SK-N-MC (cell line): ENCODE measurements at regions not wholly inside any gene's neighbourhood (a gene's known extent, or its start where the extent isn't known, plus 50 kb on each side); places are given as distances from the start of the nearest gene placed in this dataset.

Experiments
- DNase-seq: peaks from one replicate; pipeline ENCODE4 v3.0.0-alpha.2; 2011; ENCODE audit warnings: low read depth, low spot score
- H3K27ac ChIP-seq: fragments of 200-600 bp; sonication (generic); 2 replicates; pipeline ENCODE4 v1.5.1; 2016; ENCODE audit warnings: mixed run types
- H3K36me3 ChIP-seq: fragments of 200-600 bp; sonication (generic); 2 replicates; pipeline ENCODE4 v1.6.1; 2017; ENCODE audit warnings: antibody characterized with exemption, low read length, mixed read lengths; ENCODE audit not compliant: insufficient read depth
- H3K4me3 ChIP-seq: fragments of 200-600 bp; sonication (generic); 2 replicates; pipeline ENCODE4 v1.5.1; 2016
- H3K9ac ChIP-seq: fragments of 200-600 bp; sonication (generic); 2 replicates; pipeline ENCODE4 v1.8.0; 2017; ENCODE audit warnings: mixed run types, mixed read lengths; ENCODE audit not compliant: insufficient read length
- H3K9me3 ChIP-seq: fragments of 200-600 bp; sonication (generic); 2 replicates; pipeline ENCODE4 v1.6.1; 2017; ENCODE audit warnings: low read depth, mild to moderate bottlenecking, antibody characterized with exemption, low read length, moderate library complexity, mixed read lengths
- EZH2 ChIP-seq: fragments of 200-600 bp; sonication (generic); IDR thresholded peaks from one replicate; pipeline ENCODE4 v1.6.1; 2017; ENCODE audit warnings: antibody characterized with exemption
- FOXP2 ChIP-seq: optimal IDR thresholded peaks from 2 replicates; pipeline ENCODE3; 2011; ENCODE audit warnings: mild to moderate bottlenecking, moderate library complexity; ENCODE audit not compliant: insufficient read depth; ENCODE audit errors: extremely low read length, control extremely low read depth
- POLR2AphosphoS5 ChIP-seq: IDR thresholded peaks from 2 replicates; pipeline ENCODE4 v1.6.1; 2012; ENCODE audit warnings: mild to moderate bottlenecking, low read depth, low read length, borderline replicate concordance

DNA sequence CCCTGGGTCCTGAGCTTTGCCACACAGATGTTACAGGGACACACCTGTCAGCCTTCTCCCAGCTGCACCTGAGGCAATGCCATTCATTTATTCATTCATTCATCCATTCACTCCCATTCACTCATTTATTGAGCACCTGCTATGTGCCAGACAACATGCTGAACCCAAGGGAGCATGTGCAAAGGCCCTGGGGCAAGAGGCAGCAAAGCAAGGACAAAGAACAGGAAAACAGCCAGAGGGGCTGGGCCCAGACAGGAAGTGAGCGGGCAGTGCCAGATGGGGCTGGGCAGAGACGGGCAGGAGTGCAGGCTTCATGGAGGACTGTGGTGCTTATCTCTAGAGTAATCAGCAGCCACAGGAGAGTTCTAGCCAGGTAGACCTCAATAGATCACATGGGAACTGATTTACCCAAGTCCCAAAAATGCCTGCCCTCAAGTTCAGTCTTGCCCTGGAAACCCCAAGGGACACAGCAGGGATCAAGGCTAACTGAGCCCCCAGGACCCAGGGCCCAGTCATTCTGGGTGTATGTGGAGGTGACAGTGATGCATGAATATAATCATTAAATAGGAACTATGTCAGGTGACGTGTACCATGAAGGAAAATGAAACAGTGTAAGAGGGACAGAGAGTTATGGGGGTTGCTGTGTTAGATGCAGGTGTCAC, 530.3 kb downstream of the MATN1 start:
- H3K9me3 ChIP-seq, result no peaks in the 10 kb centered on the region
- H3K4me3 ChIP-seq, result no peak overlapping the region
- TF ChIP-seq POLR2AphosphoS5, result no peak
- TF ChIP-seq FOXP2, result no peak
- TF ChIP-seq EZH2, result no peak
- DNase-seq, result no peak
- H3K27ac ChIP-seq, result no peak overlapping the region
- no peaks in the 10 kb centered on the region for H3K36me3 ChIP-seq
- no peak overlapping the region for H3K9ac ChIP-seq

DNA sequence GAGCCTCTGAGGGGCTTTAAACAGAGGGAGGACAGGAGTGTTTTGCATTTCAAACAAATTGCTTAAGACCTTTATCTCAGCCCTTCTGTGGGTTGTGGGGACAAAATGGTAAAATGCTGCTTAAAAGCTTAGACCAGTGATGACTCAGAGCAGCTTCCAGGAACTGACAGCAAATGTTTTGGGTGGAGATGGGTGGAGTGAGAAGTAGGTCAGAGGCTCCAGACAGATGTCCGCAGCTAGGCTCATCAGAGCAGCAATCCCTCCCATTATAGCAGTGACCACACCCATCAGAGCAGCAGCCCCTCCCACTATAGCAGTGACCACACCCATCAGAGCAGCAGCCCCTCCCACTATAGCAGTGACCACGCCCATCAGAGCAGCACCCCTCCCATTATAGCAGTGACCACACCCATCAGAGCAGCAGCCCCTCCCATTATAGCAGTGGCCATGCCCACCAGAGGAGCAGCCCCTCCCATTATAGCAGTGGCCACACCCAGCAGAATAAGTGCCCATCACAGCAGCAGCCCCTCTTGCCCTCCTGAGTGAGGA, 532.2 kb downstream of the MATN1 start:
- Histone ChIP-seq H3K9ac (no peak overlapping the region), H3K36me3 (no peaks in the 10 kb centered on the region), H3K9me3 (no peaks in the 10 kb centered on the region), H3K4me3 (no peak overlapping the region), H3K27ac (no peak overlapping the region)
- TF ChIP-seq FOXP2 (no peak), EZH2 (no peak), POLR2AphosphoS5 (no peak)
- no peak for DNase-seq

DNA sequence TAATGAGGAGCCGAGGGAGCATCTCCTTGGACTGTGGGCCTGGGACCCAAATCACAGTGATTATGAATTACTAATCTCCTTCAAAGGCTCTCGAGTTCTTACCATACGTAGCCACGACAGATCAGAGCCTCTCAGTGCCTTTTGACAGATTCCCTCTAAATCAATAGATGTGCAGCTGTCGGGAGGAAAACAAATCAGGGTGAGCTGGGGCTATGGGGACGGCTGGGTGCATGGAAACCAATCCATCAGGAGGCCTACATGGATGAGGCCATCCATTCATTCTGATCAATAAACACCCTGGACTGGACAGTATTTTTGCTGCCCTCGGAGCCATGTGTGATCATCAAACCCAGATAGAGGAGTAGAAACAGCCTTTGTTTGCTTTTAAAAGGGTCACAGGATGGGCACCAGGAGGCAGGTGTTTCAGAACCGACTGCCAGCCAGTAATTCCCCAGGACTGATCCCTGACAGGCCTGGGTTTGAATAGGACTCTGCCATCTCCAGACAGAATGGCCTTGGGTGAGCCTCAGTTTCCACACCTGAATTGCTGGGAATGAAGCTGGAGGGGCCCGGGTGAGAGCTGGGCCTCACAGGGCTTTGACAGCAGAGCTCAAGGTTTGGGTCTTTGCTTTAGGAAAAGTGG, 532.8 kb downstream of the MATN1 start:
- no peaks in the 10 kb centered on the region for H3K9me3 ChIP-seq
- no peak for TF ChIP-seq FOXP2
- TF ChIP-seq EZH2, result no peak
- TF ChIP-seq POLR2AphosphoS5, result no peak
- no peaks in the 10 kb centered on the region for H3K36me3 ChIP-seq
- DNase-seq, result no peak
- no peak overlapping the region for H3K27ac ChIP-seq
- H3K4me3 ChIP-seq, result no peak overlapping the region
- no peak overlapping the region for H3K9ac ChIP-seq

DNA sequence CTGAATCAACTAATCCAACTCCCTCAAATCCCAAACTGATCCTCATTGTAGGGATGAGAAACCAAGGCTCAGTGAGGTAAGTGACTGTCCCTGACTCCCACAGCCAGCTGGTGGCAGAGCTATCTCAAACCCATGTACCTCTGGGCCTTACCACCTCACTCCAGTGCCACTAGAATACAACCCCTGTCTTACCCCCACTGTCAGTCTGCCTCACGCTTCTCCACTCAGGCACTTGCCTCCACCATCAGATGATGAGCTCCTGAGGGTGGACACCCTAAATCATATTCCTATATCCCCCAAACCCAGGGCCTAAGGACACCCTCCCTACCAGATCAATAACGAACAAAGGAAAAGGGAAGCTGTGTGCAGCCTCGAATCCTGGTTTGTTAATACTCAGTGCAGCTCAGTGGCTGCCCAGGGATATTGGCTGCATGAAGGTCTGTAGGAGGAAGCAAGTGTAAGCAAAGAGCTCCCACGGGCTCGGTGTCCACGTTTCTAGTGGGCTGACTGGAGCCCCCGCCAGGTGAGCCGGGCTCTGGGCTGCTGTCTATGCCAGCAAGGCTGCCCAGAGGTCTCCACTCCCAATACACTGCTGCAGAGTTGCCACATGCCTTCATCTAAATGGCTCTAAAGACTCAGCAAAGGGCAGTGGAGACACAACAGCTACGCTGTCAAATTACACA, 533.4 kb downstream of the MATN1 start:
- DNase-seq, result no peak
- Histone ChIP-seq H3K27ac (no peak overlapping the region), H3K9ac (no peak overlapping the region), H3K4me3 (no peak overlapping the region), H3K36me3 (no peaks in the 10 kb centered on the region), H3K9me3 (no peaks in the 10 kb centered on the region)
- TF ChIP-seq FOXP2 (no peak), EZH2 (no peak), POLR2AphosphoS5 (no peak)

DNA sequence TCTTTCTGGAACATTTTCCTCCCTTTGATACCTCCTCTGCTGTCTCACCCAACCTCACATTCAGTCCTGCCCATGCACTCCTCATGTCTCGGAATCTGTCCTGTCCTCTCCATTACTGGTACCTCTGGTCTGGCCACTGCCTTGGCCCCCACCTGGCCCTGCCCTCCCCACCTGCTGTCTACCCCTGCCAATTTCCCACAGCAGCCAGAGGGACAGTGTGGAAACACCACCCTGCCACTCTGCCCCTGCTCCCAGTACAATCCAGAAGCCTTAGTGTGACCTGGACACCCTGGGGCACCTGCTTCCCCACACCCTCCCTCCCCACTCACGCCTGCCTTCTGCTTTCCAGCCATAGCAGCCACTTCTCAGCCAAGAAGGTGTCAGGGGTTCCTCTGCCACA, 534.4 kb downstream of the MATN1 start:
- no peak overlapping the region for H3K27ac ChIP-seq
- no peaks in the 10 kb centered on the region for H3K9me3 ChIP-seq
- no peak overlapping the region for H3K9ac ChIP-seq
- no peak overlapping the region for H3K4me3 ChIP-seq
- DNase-seq, result no peak
- TF ChIP-seq POLR2AphosphoS5 (no peak), FOXP2 (no peak), EZH2 (no peak)
- H3K36me3 ChIP-seq, result no peaks in the 10 kb centered on the region

DNA sequence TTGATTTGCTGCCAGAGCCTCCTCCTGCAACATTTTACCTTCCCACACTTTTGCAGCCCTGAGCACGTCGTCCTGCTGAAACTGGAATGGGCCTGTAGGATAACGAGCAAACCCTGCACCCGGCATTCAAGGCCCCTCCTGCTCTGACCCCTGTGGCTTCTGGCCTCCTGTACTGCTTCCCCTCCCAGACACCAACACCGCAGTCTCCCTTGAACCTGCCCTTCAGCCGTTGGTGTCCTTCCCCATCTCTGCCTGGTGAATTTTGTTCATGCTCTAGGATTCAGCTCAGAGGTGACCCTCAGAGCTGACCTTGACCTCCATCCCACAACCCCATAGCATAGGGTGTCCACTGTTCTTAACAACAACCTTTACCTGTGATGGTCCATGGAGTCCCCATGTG, 535.1 kb downstream of the MATN1 start:
- Histone ChIP-seq H3K36me3 (no peaks in the 10 kb centered on the region), H3K9ac (no peak overlapping the region), H3K4me3 (no peak overlapping the region), H3K9me3 (no peaks in the 10 kb centered on the region), H3K27ac (no peak overlapping the region)
- DNase-seq, result no peak
- TF ChIP-seq EZH2 (no peak), FOXP2 (no peak), POLR2AphosphoS5 (no peak)

DNA sequence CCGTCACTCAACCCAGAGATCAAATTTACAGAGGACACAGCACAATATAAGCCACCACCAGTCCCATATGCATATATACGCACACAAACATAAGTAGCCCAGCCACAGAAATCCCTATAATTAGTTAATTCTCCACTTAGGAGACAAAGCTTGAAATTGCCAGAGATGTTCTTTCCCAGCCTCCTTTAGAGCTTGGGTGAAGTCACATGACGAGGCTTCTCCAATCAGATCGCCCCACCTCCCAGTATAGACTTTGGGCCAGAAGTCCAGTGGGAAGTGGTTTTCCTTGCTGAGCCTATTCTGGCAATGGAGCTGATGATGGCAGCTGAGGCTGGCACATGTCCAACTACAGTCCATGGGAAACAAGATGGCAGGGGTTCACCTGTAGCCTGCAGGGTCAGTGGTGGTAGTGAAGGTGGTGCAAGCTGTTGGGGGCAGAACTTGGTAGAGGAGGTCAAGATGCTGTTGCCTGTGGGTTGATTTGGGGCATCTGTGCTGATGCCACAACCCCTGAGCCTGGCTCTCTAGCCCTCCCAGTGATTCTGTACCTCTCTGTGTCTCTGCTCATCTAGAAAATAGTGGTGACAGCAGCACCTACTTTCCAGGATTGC, 535.9 kb downstream of the MATN1 start:
- Histone ChIP-seq H3K9me3 (no peaks in the 10 kb centered on the region), H3K36me3 (no peaks in the 10 kb centered on the region), H3K9ac (no peak overlapping the region), H3K4me3 (no peak overlapping the region), H3K27ac (no peak overlapping the region)
- TF ChIP-seq FOXP2 (no peak), POLR2AphosphoS5 (no peak), EZH2 (no peak)
- no peak for DNase-seq

DNA sequence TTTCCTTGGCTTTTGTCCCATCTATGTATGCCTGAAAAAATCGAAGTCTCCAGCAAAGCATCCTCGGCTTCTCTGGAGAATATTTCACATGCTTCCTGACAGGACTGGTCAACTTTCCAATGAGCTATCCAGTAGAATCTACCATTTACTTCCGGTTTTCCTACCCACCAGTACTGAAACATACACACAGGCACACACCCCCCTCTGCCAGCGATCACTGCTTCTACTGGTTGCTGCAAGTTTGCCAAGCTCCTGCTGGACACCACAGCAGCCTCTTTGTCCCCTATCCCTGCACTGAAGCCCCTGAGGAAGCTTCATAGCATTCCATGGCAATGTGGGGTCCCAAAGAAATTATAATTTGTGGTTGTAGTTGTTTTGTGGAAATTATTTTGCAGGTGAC, 536.8 kb downstream of the MATN1 start:
- Histone ChIP-seq H3K36me3 (no peaks in the 10 kb centered on the region), H3K4me3 (no peak overlapping the region), H3K9me3 (no peaks in the 10 kb centered on the region), H3K27ac (no peak overlapping the region), H3K9ac (no peak overlapping the region)
- DNase-seq, result no peak
- TF ChIP-seq POLR2AphosphoS5 (no peak), FOXP2 (no peak), EZH2 (no peak)
